ENCODE measurements at regions not wholly inside any gene's neighbourhood (a gene's known extent, or its start where the extent isn't known, plus 50 kb on each side); places are given as distances from the start of the nearest gene placed in this dataset.
"Not testable (repeated sequence)": the region's sequence is repeated elsewhere in the genome, so short reads cannot be mapped to it uniquely, and the experiment has no call there.

DNA sequence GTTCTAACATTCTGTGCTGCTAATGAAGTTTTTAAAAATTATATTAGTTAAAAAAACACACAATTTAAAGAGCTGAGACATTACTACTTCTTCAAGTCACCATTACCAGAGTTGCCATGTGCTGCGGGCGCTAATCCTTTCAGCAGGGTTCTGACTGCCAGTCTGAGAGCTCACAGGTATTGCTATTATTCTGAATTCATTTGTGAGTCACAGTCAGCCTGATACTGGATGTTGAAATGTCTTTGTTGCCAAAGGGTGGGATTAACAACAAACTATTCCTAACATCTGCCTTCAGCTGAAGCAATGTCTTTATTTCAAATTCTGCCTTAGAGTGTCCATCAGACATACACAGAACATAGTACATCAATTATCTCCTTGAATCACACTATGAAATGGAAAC is 197.1 kb upstream of the FGF13 start:
- DNase-seq (ENCODE audit: low read depth, low spot score) = no peak
- Histone ChIP-seq H3K9me3 (ENCODE audit: low read depth, low read length) (no peaks in the 10 kb centered on the region), H3K27ac (no peak overlapping the region), H3K36me3 (ENCODE audit: insufficient read depth, low read length) (no peaks in the 10 kb centered on the region), H3K9ac (ENCODE audit: insufficient read length) (no peak overlapping the region), H3K4me3 (no peak overlapping the region)
- TF ChIP-seq EZH2 (IDR thresholded peaks at IDR 0.05) = no peak
- no peak for TF ChIP-seq FOXP2 (optimal IDR thresholded peaks at IDR 0.05; ENCODE audit: control extremely low read depth, extremely low read length, insufficient read depth)
- TF ChIP-seq POLR2AphosphoS5 (IDR thresholded peaks at IDR 0.05; ENCODE audit: borderline replicate concordance, low read depth, low read length) = no peak

DNA sequence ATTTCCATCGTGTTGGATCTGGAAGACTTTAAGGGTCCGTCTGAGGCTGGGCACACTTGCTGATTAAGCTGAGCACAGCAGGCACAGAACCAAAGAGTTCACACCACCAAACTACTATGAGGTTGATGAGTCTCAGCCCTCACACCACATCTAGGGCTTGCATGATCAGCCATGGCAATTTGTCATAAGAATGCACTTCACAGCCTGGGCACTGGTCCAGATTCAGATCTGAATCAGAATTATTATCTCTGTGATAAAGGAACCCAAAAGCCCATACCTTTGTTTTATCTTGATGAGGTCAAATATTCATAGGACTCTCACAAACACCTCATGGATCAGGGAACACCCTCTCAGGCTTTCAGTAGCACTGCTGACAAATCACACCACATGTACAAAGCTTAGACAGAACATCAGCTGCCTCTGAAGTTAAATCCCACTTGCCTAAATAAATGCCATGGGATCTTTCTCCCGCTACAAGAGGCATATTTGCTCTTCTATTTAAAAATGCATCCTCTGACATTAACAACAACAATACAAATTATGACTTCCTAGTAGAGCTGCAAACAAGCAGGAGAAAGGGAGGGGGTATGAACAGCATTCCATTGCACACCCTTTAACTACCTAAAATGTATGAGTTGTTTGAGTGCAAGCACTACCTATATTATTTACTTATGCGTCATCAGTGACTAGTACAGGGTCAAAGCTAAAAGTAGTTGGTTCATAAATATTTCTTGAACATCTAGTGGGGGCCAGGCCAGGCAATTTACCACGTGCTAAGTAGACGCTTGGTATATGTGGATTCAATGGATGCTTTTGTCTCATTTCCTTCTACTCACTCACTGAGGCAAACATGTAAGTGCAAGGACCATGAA is 186.3 kb upstream of the FGF13 start:
- DNase-seq (ENCODE audit: low read depth, low spot score) = no peak
- H3K36me3 ChIP-seq (ENCODE audit: insufficient read depth, low read length) = no peaks in the 10 kb centered on the region
- TF ChIP-seq POLR2AphosphoS5 (IDR thresholded peaks at IDR 0.05; ENCODE audit: borderline replicate concordance, low read depth, low read length) (no peak), FOXP2 (optimal IDR thresholded peaks at IDR 0.05; ENCODE audit: control extremely low read depth, extremely low read length, insufficient read depth) (no peak), EZH2 (IDR thresholded peaks at IDR 0.05) (no peak)
- H3K9ac ChIP-seq (ENCODE audit: insufficient read length) = no peak overlapping the region
- no peaks in the 10 kb centered on the region for H3K9me3 ChIP-seq (ENCODE audit: low read depth, low read length)
- no peak overlapping the region for H3K4me3 ChIP-seq
- no peak overlapping the region for H3K27ac ChIP-seq

DNA sequence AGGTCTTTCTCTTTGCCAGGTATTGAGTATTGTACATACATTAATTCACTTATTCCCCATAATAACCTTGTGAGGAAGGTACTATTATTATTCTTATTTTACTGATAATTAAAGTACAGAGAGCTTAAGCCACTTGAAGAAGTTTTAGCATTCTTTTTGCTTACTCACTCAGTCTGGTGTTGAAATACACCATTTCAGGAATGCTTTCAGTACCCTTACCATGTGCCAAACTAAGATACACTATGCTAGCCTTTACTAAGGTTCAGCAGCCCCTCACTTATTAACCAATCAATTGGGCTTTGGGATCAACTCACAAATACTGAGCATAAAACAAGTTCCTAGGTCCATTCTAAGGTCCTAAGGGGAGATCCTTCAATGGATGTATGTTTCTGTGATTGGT is 179.0 kb upstream of the FGF13 start:
- H3K4me3 ChIP-seq = no peak overlapping the region
- no peaks in the 10 kb centered on the region for H3K36me3 ChIP-seq (ENCODE audit: insufficient read depth, low read length)
- no peak overlapping the region for H3K9ac ChIP-seq (ENCODE audit: insufficient read length)
- DNase-seq (ENCODE audit: low read depth, low spot score) = no peak
- TF ChIP-seq FOXP2 (optimal IDR thresholded peaks at IDR 0.05; ENCODE audit: control extremely low read depth, extremely low read length, insufficient read depth) (no peak), POLR2AphosphoS5 (IDR thresholded peaks at IDR 0.05; ENCODE audit: borderline replicate concordance, low read depth, low read length) (no peak), EZH2 (IDR thresholded peaks at IDR 0.05) (no peak)
- H3K9me3 ChIP-seq (ENCODE audit: low read depth, low read length) = no peaks in the 10 kb centered on the region
- no peak overlapping the region for H3K27ac ChIP-seq

DNA sequence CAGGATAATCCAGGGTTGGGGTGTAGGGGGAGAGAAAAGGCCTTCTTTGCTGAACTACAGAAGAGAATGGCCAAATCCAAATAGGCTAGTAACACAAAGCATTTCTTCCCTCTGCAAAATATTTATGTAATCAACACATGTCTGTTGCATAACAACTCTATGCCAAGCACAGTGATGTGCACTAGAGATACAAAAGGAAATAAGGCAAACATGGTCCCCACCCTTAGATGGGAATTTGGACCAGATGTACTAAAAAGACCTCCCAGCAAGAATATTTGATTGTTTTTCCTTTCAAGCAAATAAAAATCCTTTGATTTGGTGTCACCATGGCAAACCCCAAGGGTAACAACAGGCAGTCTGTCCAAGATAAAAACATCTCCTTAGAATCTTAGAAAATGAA is 177.6 kb upstream of the FGF13 start:
- DNase-seq (ENCODE audit: low read depth, low spot score) = no peak
- H3K4me3 ChIP-seq = no peak overlapping the region
- H3K36me3 ChIP-seq (ENCODE audit: insufficient read depth, low read length) = no peaks in the 10 kb centered on the region
- TF ChIP-seq EZH2 (IDR thresholded peaks at IDR 0.05) (no peak), POLR2AphosphoS5 (IDR thresholded peaks at IDR 0.05; ENCODE audit: borderline replicate concordance, low read depth, low read length) (no peak), FOXP2 (optimal IDR thresholded peaks at IDR 0.05; ENCODE audit: control extremely low read depth, extremely low read length, insufficient read depth) (no peak)
- no peaks in the 10 kb centered on the region for H3K9me3 ChIP-seq (ENCODE audit: low read depth, low read length)
- H3K27ac ChIP-seq = no peak overlapping the region
- no peak overlapping the region for H3K9ac ChIP-seq (ENCODE audit: insufficient read length)

DNA sequence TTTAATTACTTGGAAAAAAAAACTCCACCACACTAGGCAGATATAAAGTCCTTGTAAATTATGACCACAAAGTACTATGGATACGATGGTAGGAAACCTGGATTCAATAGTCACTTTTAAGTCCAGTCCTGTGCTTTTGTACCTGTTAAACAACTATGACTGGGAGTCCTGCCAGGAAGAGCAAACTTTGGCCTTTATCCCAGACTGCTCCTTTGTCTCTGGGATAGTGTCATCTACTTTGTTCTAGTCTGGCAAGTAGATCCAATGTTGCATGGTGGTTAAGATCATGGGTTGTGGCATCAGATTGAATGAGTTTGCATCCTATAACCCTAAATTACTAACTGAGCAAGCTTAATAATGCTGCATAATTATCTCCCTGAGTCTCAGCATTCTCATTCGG is 175.3 kb upstream of the FGF13 start:
- H3K4me3 ChIP-seq = no peak overlapping the region
- no peaks in the 10 kb centered on the region for H3K9me3 ChIP-seq (ENCODE audit: low read depth, low read length)
- H3K9ac ChIP-seq (ENCODE audit: insufficient read length) = no peak overlapping the region
- TF ChIP-seq FOXP2 (optimal IDR thresholded peaks at IDR 0.05; ENCODE audit: control extremely low read depth, extremely low read length, insufficient read depth) = no peak
- TF ChIP-seq POLR2AphosphoS5 (IDR thresholded peaks at IDR 0.05; ENCODE audit: borderline replicate concordance, low read depth, low read length) = no peak
- no peak for TF ChIP-seq EZH2 (IDR thresholded peaks at IDR 0.05)
- no peak for DNase-seq (ENCODE audit: low read depth, low spot score)
- no peaks in the 10 kb centered on the region for H3K36me3 ChIP-seq (ENCODE audit: insufficient read depth, low read length)
- H3K27ac ChIP-seq = no peak overlapping the region

DNA sequence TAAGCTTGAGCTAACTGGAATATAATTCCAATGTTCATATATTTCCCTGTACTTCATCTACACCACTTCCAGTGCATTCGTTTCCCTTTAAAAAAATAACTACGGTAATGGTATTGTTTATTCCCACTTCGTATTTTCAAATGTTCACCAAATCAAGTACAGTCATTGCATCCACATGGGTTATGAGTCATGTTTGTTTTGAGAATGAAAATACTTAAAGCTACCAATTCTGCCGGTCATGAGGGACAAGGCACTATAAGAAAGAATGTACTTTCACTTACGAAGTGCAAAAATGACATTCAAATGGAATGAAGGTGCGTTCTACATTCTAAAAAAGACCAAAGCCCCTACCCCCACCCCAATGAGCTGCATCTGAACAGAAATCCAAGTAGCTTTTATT is 174.4 kb upstream of the FGF13 start:
- no peaks in the 10 kb centered on the region for H3K9me3 ChIP-seq (ENCODE audit: low read depth, low read length)
- TF ChIP-seq FOXP2 (optimal IDR thresholded peaks at IDR 0.05; ENCODE audit: control extremely low read depth, extremely low read length, insufficient read depth) (no peak), EZH2 (IDR thresholded peaks at IDR 0.05) (no peak), POLR2AphosphoS5 (IDR thresholded peaks at IDR 0.05; ENCODE audit: borderline replicate concordance, low read depth, low read length) (no peak)
- H3K27ac ChIP-seq = no peak overlapping the region
- no peak for DNase-seq (ENCODE audit: low read depth, low spot score)
- no peak overlapping the region for H3K4me3 ChIP-seq
- H3K36me3 ChIP-seq (ENCODE audit: insufficient read depth, low read length) = no peaks in the 10 kb centered on the region
- H3K9ac ChIP-seq (ENCODE audit: insufficient read length) = no peak overlapping the region

DNA sequence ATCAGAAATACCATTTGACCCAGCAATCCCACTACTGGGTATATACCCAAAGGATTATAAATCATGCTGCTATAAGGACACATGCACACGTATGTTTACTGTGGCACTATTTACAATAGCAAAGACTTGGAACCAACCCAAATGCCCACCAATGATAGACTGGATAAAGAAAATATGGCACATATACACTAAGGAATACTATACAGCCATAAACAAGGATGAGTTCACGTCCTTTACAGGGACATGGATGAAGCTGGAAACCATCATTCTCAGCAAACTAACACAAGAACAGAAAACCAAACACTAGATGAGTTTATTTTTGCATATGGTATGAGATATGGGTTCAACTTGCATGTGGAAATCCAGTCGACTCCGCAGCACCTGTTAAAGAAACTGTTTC is 168.8 kb upstream of the FGF13 start:
- DNase-seq (ENCODE audit: low read depth, low spot score); H3K4me3 ChIP-seq; H3K9me3 ChIP-seq (ENCODE audit: low read depth, low read length); H3K9ac ChIP-seq (ENCODE audit: insufficient read length); H3K27ac ChIP-seq; H3K36me3 ChIP-seq (ENCODE audit: insufficient read depth, low read length): not testable (repeated sequence)

DNA sequence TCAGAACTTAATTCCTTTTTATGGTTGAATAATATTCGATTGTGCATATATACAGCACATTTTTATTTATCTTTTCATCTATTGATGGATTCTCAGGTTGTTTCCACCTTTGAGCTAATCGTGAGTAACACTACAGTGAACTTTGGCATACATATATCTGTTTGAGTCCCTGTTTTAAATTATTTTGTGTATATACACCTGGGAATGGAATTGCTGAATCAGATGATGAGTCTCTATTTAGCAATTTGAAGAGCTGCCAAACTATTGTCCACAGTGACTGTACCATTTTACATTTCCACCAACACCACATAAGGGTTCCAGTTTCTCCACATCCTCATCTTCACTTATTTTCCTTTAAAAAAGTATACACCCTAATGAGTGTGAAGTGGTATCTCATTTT is 166.2 kb upstream of the FGF13 start:
- TF ChIP-seq FOXP2 (optimal IDR thresholded peaks at IDR 0.05; ENCODE audit: control extremely low read depth, extremely low read length, insufficient read depth) = no peak
- no peak for TF ChIP-seq EZH2 (IDR thresholded peaks at IDR 0.05)
- no peak for TF ChIP-seq POLR2AphosphoS5 (IDR thresholded peaks at IDR 0.05; ENCODE audit: borderline replicate concordance, low read depth, low read length)
- Histone ChIP-seq H3K9ac (ENCODE audit: insufficient read length) (no peak overlapping the region), H3K27ac (no peak overlapping the region), H3K36me3 (ENCODE audit: insufficient read depth, low read length) (no peaks in the 10 kb centered on the region), H3K4me3 (no peak overlapping the region), H3K9me3 (ENCODE audit: low read depth, low read length) (no peaks in the 10 kb centered on the region)
- DNase-seq (ENCODE audit: low read depth, low spot score) = no peak

DNA sequence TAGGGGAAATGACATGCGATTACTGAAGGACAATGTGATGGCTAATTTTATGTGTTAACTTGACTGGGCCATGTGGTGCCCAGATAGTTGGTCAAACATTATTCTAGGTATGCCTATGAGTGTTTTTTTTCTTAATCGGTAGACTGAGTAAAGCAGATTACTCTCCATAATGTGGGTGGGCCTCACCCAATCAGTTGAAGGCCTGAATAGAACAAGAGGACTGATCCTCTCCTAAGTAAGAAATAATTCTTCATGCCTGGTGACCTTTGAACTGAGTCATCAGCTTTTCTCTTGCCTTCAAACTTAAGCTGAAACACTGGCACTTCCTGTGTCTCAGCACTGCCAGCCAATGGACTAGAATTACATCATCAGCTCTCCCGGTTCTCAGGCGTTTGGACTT is 164.0 kb upstream of the FGF13 start:
- no peak for DNase-seq (ENCODE audit: low read depth, low spot score)
- no peaks in the 10 kb centered on the region for H3K9me3 ChIP-seq (ENCODE audit: low read depth, low read length)
- H3K4me3 ChIP-seq = no peak overlapping the region
- H3K27ac ChIP-seq = no peak overlapping the region
- H3K9ac ChIP-seq (ENCODE audit: insufficient read length) = no peak overlapping the region
- TF ChIP-seq FOXP2 (optimal IDR thresholded peaks at IDR 0.05; ENCODE audit: control extremely low read depth, extremely low read length, insufficient read depth) (no peak), POLR2AphosphoS5 (IDR thresholded peaks at IDR 0.05; ENCODE audit: borderline replicate concordance, low read depth, low read length) (no peak), EZH2 (IDR thresholded peaks at IDR 0.05) (no peak)
- H3K36me3 ChIP-seq (ENCODE audit: insufficient read depth, low read length) = no peaks in the 10 kb centered on the region

Measured in SK-N-MC (cell line).